ENCODE measurements at regions not wholly inside any gene's neighbourhood (a gene's known extent, or its start where the extent isn't known, plus 50 kb on each side); places are given as distances from the start of the nearest gene placed in this dataset.
"Not testable (repeated sequence)": the region's sequence is repeated elsewhere in the genome, so short reads cannot be mapped to it uniquely, and the experiment has no call there.

DNA sequence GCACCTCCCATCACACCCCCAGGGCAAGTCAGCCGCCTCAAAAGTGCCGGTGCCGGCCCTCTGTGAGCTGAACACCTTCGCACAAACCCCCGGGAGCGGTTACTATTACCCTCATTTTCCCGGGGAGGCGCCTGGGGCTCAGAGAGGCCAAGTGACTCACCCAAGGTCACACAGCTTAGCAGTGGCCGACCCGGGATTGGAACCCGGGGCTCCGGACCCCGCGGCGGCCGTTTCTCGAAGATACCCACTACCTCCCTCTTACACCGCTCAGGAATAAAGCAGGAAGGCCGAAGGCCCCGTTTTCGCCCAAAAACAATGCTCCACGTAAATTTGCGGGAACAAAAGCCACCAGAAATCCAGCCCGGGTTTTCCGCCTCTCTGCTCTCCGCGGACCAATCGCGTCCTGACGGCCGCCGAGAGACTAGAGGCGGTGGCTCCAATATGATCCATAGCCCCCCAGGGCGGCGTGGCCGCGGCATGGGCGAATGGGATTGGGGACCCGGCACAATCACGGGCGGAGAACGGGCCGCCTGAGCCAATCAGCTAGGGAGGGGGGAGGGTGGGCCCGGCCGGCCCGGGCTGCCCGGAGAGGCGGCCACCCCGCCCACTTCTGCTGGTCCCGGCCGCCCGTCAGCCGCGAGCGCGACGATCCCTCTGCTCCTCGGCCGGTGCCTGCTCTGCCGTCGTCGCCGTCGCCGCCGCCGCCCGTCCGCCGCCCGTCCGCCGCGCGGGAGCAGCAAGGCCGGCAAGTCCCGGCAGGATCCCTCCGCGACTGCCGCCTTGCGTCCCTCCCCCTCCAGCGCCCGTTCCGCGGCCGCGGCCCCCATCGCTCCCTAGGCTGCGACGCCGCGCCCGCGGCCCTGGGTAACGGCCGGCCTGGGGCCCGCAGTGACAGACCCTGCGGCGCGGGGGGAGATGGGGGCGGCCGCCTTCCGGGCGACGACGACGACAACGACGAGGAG is 177.0 kb downstream of the OR4M2 start:
- Mint-ChIP-seq H3K4me3 (no peak overlapping the region), H3K27me3 (ENCODE audit: low read depth in 2 of 2) (no peaks in the 10 kb centered on the region), H3K27ac (no peak overlapping the region), H3K4me1 (peaks cover 49 to 80% of the 10 kb centered on the region in 2 donors), H3K9me3 (no peaks in the 10 kb centered on the region), H3K36me3 (no peaks in the 10 kb centered on the region)
- peaks cover 73% of the 10 kb centered on the region for H3K4me1 ChIP-seq (ENCODE audit: control insufficient read depth, insufficient read depth, low read length)
- H3K36me3 ChIP-seq (ENCODE audit: control insufficient read depth, insufficient read depth, low read length): no peaks in the 10 kb centered on the region
- peaks cover 4% of the 10 kb centered on the region for H3K27me3 ChIP-seq (ENCODE audit: control insufficient read depth, insufficient read depth, low read length)
- no peak for ATAC-seq
- intact Hi-C loops (cut with micrococcal nuclease): no loop called here
- H3K9me3 ChIP-seq (ENCODE audit: control insufficient read depth, insufficient read depth, low read length): no peaks in the 10 kb centered on the region
- no peak for DNase-seq
- WGBS (ENCODE audit: insufficient coverage): 59% methylated on average over 109 of the region's 109 CpGs
- H3K27ac ChIP-seq (ENCODE audit: low read length): no peak overlapping the region
- H3K4me3 ChIP-seq (ENCODE audit: low read length): no peak overlapping the region
- TF ChIP-seq CTCF (IDR thresholded peaks at IDR 0.05): no peak

GRCh38 chr15:22258009-22258397 is 177.7 kb downstream of the OR4M2 start:
- Mint-ChIP-seq H3K9me3 (no peaks in the 10 kb centered on the region), H3K36me3 (no peaks in the 10 kb centered on the region), H3K27ac (no peak overlapping the region), H3K27me3 (ENCODE audit: low read depth in 2 of 2) (no peaks in the 10 kb centered on the region), H3K4me1 (peaks cover 46 to 73% of the 10 kb centered on the region in 2 donors), H3K4me3 (no peak overlapping the region)
- H3K9me3 ChIP-seq (ENCODE audit: control insufficient read depth, insufficient read depth, low read length): no peaks in the 10 kb centered on the region
- H3K27me3 ChIP-seq (ENCODE audit: control insufficient read depth, insufficient read depth, low read length): peaks cover 4% of the 10 kb centered on the region
- 53% methylated on average over 75 of the region's 75 CpGs for WGBS (ENCODE audit: insufficient coverage)
- DNase-seq (no peak), ATAC-seq (no peak)
- no peaks in the 10 kb centered on the region for H3K36me3 ChIP-seq (ENCODE audit: control insufficient read depth, insufficient read depth, low read length)
- H3K4me3 ChIP-seq (ENCODE audit: low read length): no peak overlapping the region
- H3K4me1 ChIP-seq (ENCODE audit: control insufficient read depth, insufficient read depth, low read length): peaks cover 73% of the 10 kb centered on the region
- intact Hi-C loops (cut with micrococcal nuclease): no loop called here
- no peak overlapping the region for H3K27ac ChIP-seq (ENCODE audit: low read length)
- no peak for TF ChIP-seq CTCF (IDR thresholded peaks at IDR 0.05)

- H3K36me3 Mint-ChIP-seq: no peaks in the 10 kb centered on the region
- no peak overlapping the region for H3K4me3 ChIP-seq (ENCODE audit: low read length)
- H3K27ac Mint-ChIP-seq: no peak overlapping the region
- 81% methylated on average over 59 of the region's 59 CpGs for WGBS (ENCODE audit: insufficient coverage)
- no peaks in the 10 kb centered on the region for H3K36me3 ChIP-seq (ENCODE audit: control insufficient read depth, insufficient read depth, low read length)
- ATAC-seq: no peak
- H3K4me3 Mint-ChIP-seq: peak overlapping the region; percentile 28
- H3K4me1 Mint-ChIP-seq: peaks cover 40 to 68% of the 10 kb centered on the region in 2 donors
- no peak for TF ChIP-seq CTCF (IDR thresholded peaks at IDR 0.05)
- no peaks in the 10 kb centered on the region for H3K9me3 ChIP-seq (ENCODE audit: control insufficient read depth, insufficient read depth, low read length)
- intact Hi-C loops (cut with micrococcal nuclease): no loop called here
- peaks cover 4% of the 10 kb centered on the region for H3K27me3 ChIP-seq (ENCODE audit: control insufficient read depth, insufficient read depth, low read length)
- no peak overlapping the region for H3K27ac ChIP-seq (ENCODE audit: low read length)
- DNase-seq: no peak
- H3K9me3 Mint-ChIP-seq: no peaks in the 10 kb centered on the region
- peaks cover 73% of the 10 kb centered on the region for H3K4me1 ChIP-seq (ENCODE audit: control insufficient read depth, insufficient read depth, low read length)
- no peaks in the 10 kb centered on the region for H3K27me3 Mint-ChIP-seq (ENCODE audit: low read depth in 2 of 2)
Measured at GRCh38 chr15:22258398-22259150, 178.2 kb downstream of the OR4M2 start.

GRCh38 chr15:22259151-22259750 is 178.9 kb downstream of the OR4M2 start:
- DNase-seq; H3K4me3 Mint-ChIP-seq; H3K27me3 Mint-ChIP-seq (ENCODE audit: low read depth in 2 of 2); H3K4me3 ChIP-seq (ENCODE audit: low read length); H3K9me3 ChIP-seq (ENCODE audit: control insufficient read depth, insufficient read depth, low read length); H3K27ac ChIP-seq (ENCODE audit: low read length); H3K36me3 ChIP-seq (ENCODE audit: control insufficient read depth, insufficient read depth, low read length); ATAC-seq; intact Hi-C loops (cut with micrococcal nuclease); H3K9me3 Mint-ChIP-seq; H3K27me3 ChIP-seq (ENCODE audit: control insufficient read depth, insufficient read depth, low read length); H3K36me3 Mint-ChIP-seq: not testable (repeated sequence)
- peak overlapping the region in 1 of 2 donors; percentile 67 for H3K27ac Mint-ChIP-seq
- H3K4me1 ChIP-seq (ENCODE audit: control insufficient read depth, insufficient read depth, low read length): peaks cover 72% of the 10 kb centered on the region
- H3K4me1 Mint-ChIP-seq: peaks cover 33 to 61% of the 10 kb centered on the region in 2 donors
- WGBS (ENCODE audit: insufficient coverage): 89% methylated on average over 37 of the region's 37 CpGs

Measured in natural killer cell (primary cell).